AG10803 (cell line): ENCODE measurements at regions not wholly inside any gene's neighbourhood (a gene's known extent, or its start where the extent isn't known, plus 50 kb on each side); places are given as distances from the start of the nearest gene placed in this dataset.
A peak's percentile ranks its signal among the peaks of the same experiment; 100 is the strongest.

Experiments
- DNase-seq: peaks from one replicate; pipeline ENCODE4 v3.0.0; 2010; ENCODE audit warnings: low read depth
- H3K4me3 ChIP-seq: 2 replicates; pipeline ENCODE4 v1.5.1; 2011; ENCODE audit warnings: mild to moderate bottlenecking, low read length, control low read depth
- TF ChIP-seq, protein P1 (sequence below): conservative IDR thresholded peaks from 2 replicates; pipeline ENCODE4 v1.5.1; 2011; ENCODE audit warnings: mild to moderate bottlenecking, low read length, control low read depth, inconsistent platforms

DNA sequence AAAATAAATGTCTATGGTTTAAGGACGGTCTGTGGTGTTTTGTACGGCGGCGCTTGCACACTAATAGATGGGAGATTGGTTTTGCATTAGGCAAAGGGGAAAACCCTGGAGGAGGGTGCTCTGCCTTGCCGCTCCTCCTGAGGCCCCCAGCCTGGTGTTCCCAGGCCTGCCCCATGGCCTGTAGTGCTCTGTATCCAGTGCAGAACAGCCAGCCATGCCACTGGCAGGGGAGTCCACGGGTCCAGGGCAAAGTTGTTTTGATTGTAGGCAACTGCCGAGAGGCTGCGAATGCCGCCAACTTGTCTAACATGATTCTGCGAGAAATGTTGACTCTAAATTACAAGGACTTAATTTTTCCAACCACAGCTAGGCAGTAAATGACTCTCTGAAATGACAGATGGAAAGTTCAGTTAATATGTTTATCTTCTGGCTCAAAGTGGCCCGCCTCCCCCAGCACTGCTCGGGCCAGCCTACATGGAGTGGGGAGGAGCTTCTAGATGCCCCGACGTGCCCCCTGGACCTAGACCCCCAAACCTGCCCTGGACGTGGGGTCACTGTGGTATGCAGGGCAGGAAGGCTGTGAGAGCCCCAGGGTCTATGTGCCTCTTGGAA, 104.6 kb upstream of the GDF10 start:
- no peak overlapping the region for H3K4me3 ChIP-seq
- TF ChIP-seq, protein P1, sequence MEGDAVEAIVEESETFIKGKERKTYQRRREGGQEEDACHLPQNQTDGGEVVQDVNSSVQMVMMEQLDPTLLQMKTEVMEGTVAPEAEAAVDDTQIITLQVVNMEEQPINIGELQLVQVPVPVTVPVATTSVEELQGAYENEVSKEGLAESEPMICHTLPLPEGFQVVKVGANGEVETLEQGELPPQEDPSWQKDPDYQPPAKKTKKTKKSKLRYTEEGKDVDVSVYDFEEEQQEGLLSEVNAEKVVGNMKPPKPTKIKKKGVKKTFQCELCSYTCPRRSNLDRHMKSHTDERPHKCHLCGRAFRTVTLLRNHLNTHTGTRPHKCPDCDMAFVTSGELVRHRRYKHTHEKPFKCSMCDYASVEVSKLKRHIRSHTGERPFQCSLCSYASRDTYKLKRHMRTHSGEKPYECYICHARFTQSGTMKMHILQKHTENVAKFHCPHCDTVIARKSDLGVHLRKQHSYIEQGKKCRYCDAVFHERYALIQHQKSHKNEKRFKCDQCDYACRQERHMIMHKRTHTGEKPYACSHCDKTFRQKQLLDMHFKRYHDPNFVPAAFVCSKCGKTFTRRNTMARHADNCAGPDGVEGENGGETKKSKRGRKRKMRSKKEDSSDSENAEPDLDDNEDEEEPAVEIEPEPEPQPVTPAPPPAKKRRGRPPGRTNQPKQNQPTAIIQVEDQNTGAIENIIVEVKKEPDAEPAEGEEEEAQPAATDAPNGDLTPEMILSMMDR: no peak
- no peak for DNase-seq

DNA sequence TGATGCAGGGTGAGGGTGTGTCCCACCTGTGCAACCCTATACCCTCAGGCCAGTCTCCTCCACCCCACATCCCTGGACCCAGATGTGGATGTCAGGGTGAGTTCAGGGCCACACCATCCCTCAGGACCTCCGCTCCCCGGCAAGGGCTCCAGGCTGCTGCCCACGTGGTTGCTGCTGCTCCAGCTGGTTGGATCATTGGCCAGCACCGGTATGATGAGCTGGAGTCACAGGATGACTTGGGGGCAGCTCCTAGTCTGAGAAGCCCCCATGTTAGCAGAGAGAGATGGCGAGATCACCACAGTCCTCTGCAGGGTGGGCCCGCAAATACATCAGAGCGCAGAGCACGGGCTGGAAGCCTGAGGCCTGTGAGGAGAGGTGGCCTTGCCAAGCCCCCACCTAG, 103.3 kb upstream of the GDF10 start:
- TF ChIP-seq, protein P1: no peak
- no peak for DNase-seq
- H3K4me3 ChIP-seq: no peak overlapping the region

DNA sequence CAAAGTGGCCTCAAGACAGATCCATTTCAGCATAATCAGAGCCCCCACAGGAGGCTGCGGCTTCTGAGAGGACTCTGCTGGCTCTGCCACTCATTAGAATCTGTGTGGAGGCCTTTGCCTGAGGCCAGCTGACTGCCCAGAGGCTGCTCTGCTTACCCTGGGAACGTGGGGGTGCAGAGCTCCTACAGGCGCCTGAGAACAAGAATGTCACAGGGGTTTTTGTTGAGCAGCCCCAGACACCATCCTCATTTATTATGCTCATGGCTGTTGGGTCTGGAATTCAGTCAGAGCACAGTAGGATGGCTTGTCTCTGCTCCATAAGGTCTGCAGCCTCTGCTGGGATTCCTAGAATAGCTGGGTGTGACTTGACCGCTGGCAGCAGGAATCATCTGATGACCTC, 101.8 kb upstream of the GDF10 start:
- no peak overlapping the region for H3K4me3 ChIP-seq
- no peak for DNase-seq
- TF ChIP-seq, protein P1: no peak

DNA sequence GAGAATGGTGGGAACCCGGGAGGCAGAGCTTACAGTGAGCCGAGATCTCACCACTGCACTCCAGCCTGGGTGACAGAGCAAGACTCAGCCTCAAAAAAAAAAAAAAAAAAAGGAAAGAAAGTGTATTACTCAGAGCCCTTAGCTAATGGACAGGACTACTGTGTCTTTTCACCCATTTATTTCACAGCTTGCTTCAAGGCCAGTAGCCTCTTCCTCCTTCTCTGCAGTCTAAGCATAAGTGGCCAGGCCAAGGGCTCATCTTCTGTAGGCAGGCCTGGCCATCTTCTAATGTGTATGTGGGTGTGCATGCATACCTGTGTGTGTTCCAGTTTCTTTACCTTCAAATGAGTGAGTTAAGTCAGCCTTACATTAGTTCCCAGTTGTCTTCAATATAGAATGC, 94.8 kb upstream of the GDF10 start:
- TF ChIP-seq, protein P1: no peak
- no peak for DNase-seq
- H3K4me3 ChIP-seq: no peak overlapping the region

DNA sequence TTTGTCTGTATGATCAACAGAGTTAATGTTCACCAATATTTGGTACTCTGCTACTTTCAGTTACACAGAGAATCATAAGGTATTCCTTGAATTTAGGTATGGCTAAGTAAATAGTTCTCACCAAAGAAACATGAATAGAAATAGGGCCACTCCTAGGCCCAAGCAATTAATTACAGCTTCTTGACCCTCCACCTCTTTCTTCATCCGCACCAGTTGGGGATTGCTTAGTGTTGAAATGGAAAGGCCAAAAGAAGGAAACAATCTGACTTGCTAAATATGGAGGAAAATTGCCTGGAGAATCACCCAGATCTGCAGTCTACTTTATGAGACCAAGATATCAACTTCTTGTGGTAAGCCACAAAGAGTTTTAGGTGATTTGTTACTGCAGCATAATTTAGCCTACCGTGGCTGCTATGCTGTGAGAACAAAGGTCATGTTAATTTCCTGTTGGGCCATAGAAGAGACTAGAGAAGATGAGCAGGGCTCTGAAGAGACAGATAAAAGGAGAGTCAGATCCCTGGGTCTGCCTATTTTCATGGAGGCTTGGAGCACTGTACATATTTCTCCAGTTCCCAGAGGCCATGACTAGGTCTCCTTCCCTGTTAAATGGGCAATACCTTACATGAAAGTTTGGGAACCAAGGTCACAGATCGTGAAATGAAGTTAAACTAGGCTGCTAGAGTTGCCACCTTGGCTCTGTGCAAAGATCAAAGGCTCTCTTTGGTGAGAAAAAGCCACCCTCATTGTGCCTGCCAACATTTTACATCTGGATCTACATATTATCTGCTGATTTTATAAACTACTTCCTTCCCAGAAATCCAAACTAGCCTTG, 93.3 kb upstream of the GDF10 start:
- TF ChIP-seq, protein P1: no peak
- no peak overlapping the region for H3K4me3 ChIP-seq
- no peak for DNase-seq

DNA sequence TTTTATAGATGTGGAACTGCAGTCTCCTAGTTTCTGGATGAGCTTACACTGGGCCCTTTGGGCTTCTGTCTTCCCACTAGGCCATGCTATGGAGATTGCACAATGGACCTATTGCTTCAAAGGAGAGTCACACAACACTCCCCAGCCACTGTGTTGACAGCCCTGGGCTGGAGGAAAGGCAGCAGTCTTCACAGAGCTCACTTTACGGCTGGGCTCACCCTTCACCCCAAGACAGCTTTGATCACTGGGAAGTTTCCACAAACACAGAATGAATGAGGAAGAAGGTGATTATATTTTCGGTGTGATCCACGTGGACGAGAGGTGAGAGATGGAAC, 92.7 kb upstream of the GDF10 start:
- no peak overlapping the region for H3K4me3 ChIP-seq
- peak; percentile 5 for DNase-seq
- TF ChIP-seq, protein P1: no peak

DNA sequence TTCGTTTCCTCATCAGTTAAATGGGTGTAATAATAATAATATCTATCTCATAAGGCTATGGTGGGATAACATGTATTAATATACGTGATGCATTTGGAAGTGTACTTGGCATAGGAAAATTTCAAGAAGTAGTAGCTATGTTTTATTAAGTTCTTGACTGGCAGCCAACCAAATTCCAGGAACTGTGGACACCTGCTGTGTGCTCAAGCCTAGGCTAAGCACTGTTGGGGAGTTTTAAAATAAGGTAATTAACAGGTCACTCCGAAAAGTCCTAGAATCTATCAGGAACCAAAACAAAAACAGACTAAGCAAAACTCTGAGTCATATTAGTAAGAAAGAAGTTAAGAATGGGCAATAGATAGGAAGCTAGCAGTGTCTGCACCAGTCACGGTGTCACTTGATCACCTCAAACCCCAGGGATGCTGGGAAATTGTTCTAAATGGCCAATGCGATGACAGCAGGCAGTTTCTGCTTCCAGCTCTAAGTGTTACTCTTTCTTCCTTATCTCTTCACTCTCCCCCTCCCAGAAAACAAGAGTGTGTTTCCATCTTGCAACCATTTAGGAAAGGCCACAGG, 92.0 kb upstream of the GDF10 start:
- TF ChIP-seq, protein P1: no peak
- no peak overlapping the region for H3K4me3 ChIP-seq
- no peak for DNase-seq
